HEK293T (cell line): ENCODE measurements at regions not wholly inside any gene's neighbourhood (a gene's known extent, or its start where the extent isn't known, plus 50 kb on each side); places are given as distances from the start of the nearest gene placed in this dataset.

Experiments used
- BHLHE40 ChIP-seq: fragments of 450-650 bp; IDR thresholded peaks from 2 replicates; pipeline ENCODE4 v1.6.1; 2016; ENCODE audit warnings: mild to moderate bottlenecking, moderate library complexity, borderline replicate concordance
- ELF4 ChIP-seq: fragments of 450-650 bp; IDR thresholded peaks from 2 replicates; pipeline ENCODE4 v1.6.1; 2017; ENCODE audit warnings: antibody characterized with exemption
- FOXM1 ChIP-seq: fragments of 450-650 bp; IDR thresholded peaks from 2 replicates; pipeline ENCODE4 v1.6.1; 2017; ENCODE audit warnings: mild to moderate bottlenecking, borderline replicate concordance
- HDGF ChIP-seq: fragments of 450-650 bp; IDR thresholded peaks from 2 replicates; pipeline ENCODE4 v1.6.1; 2017; ENCODE audit warnings: antibody characterized with exemption, borderline replicate concordance
- NFRKB ChIP-seq: fragments of 450-650 bp; IDR thresholded peaks from 2 replicates; pipeline ENCODE4 v1.6.1; 2016; ENCODE audit warnings: mild to moderate bottlenecking, moderate library complexity
- SP1 ChIP-seq: fragments of 450-650 bp; IDR thresholded peaks from 2 replicates; pipeline ENCODE4 v1.6.1; 2017
- TARDBP ChIP-seq: fragments of 450-650 bp; IDR thresholded peaks from 2 replicates; pipeline ENCODE4 v1.6.1; 2016
- ZNF384 ChIP-seq: fragments of 450-650 bp; IDR thresholded peaks from 2 replicates; pipeline ENCODE4 v1.6.1; 2016

DNA sequence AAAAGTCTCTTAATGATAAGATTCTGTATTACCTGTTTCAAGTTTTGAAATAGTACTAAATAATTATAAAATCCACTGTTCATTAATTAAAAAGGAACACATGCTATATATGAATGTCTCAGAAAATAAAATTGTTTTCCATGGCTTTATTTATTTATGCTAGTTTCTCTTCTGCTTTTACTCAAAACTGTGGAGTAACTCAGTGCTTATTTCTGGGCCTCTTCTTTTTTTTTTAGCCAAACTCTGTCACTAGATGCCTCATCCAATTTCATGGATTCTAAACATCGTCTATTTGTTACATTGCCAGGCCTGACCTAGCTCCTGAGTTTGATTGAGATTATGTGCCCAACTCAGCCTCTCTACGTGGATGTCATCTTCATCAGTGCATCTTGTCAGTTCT lies 1509.7 kb downstream of the MAT2B start:
- TF ChIP-seq SP1 (no peak), TARDBP (no peak), HDGF (no peak), BHLHE40 (no peak), FOXM1 (no peak), ZNF384 (no peak), ELF4 (no peak), NFRKB (no peak)
